ENCODE measurements at regions not wholly inside any gene's neighbourhood (a gene's known extent, or its start where the extent isn't known, plus 50 kb on each side); places are given as distances from the start of the nearest gene placed in this dataset.
A peak's percentile ranks its signal among the peaks of the same experiment; 100 is the strongest.

GRCh38 chr2:53452400-53452799 is 315.2 kb upstream of the CHAC2 start:
- Histone ChIP-seq H3K4ac (ENCODE audit: low read length) (no peak overlapping the region), H3K14ac (ENCODE audit: low read length) (no peak overlapping the region), H3K79me1 (ENCODE audit: low read depth, low read length) (no peaks in the 10 kb centered on the region), H3K9me3 (replicated peaks in 1 of 2; ENCODE audit: control insufficient read depth in 2 of 2, insufficient read depth in 1 of 2, low read depth in 1 of 2, low read length in 2 of 2) (no peaks in the 10 kb centered on the region), H3K9ac (ENCODE audit: low read depth, low read length, poor library complexity) (no peak overlapping the region), H4K91ac (ENCODE audit: low read depth, low read length, poor library complexity) (no peak overlapping the region), H3K27ac (replicated peaks; ENCODE audit: low read length) (no peak overlapping the region), H3K4me1 (ENCODE audit: control insufficient read depth in 2 of 2, insufficient read depth in 1 of 2, low read depth in 1 of 2, low read length in 2 of 2) (no peaks in the 10 kb centered on the region), H2BK15ac (ENCODE audit: low read length) (no peak overlapping the region), H2AK5ac (ENCODE audit: low read depth, low read length) (no peak overlapping the region), H2AFZ (ENCODE audit: low read length) (no peak overlapping the region), H2BK5ac (ENCODE audit: low read length) (no peak overlapping the region), H2BK12ac (ENCODE audit: low read length) (no peak overlapping the region), H2BK120ac (ENCODE audit: low read depth, low read length) (no peak overlapping the region), H3K4me3 (ENCODE audit: low read length in 2 of 2) (no peak overlapping the region), H3K4me2 (ENCODE audit: insufficient read depth, low read length, poor library complexity, severe bottlenecking) (no peak overlapping the region), H3K23ac (ENCODE audit: low read depth, low read length, poor library complexity) (no peak overlapping the region), H4K8ac (ENCODE audit: low read depth, low read length) (no peak overlapping the region), H3K18ac (ENCODE audit: low read length) (no peak overlapping the region), H3K27me3 (ENCODE audit: control insufficient read depth in 3 of 3, insufficient read depth in 3 of 3, low read depth in 1 of 3, low read length in 3 of 3) (no peaks in the 10 kb centered on the region), H3K36me3 (replicated peaks in 1 of 2; ENCODE audit: control insufficient read depth in 2 of 2, insufficient read depth in 2 of 2, low read length in 2 of 2) (no peaks in the 10 kb centered on the region)
- DNase-seq (ENCODE audit: low spot score), result no peak
- WGBS, 2 donors (ENCODE audit: extremely low coverage in 2 of 2, insufficient read length in 2 of 2, insufficient replicate concordance in 1 of 2), result no CpG with 5 or more reads among the region's 1 CpG

GRCh38 chr2:53450923-53451322 is 316.7 kb upstream of the CHAC2 start:
- Histone ChIP-seq H2AFZ (ENCODE audit: low read length) (no peak overlapping the region), H3K27me3 (ENCODE audit: control insufficient read depth in 3 of 3, insufficient read depth in 3 of 3, low read depth in 1 of 3, low read length in 3 of 3) (no peaks in the 10 kb centered on the region), H3K79me1 (ENCODE audit: low read depth, low read length) (no peaks in the 10 kb centered on the region), H3K14ac (ENCODE audit: low read length) (no peak overlapping the region), H3K9me3 (replicated peaks in 1 of 2; ENCODE audit: control insufficient read depth in 2 of 2, insufficient read depth in 1 of 2, low read depth in 1 of 2, low read length in 2 of 2) (no peaks in the 10 kb centered on the region), H3K23ac (ENCODE audit: low read depth, low read length, poor library complexity) (no peak overlapping the region), H4K8ac (ENCODE audit: low read depth, low read length) (no peak overlapping the region), H2BK120ac (ENCODE audit: low read depth, low read length) (no peak overlapping the region), H4K91ac (ENCODE audit: low read depth, low read length, poor library complexity) (no peak overlapping the region), H3K18ac (ENCODE audit: low read length) (peak overlapping the region; percentile 2), H2BK15ac (ENCODE audit: low read length) (no peak overlapping the region), H2BK5ac (ENCODE audit: low read length) (no peak overlapping the region), H2AK5ac (ENCODE audit: low read depth, low read length) (no peak overlapping the region), H3K4me3 (ENCODE audit: low read length in 2 of 2) (peak overlapping the region in 1 of 2 donors; percentile 14), H3K9ac (ENCODE audit: low read depth, low read length, poor library complexity) (no peak overlapping the region), H3K36me3 (replicated peaks in 1 of 2; ENCODE audit: control insufficient read depth in 2 of 2, insufficient read depth in 2 of 2, low read length in 2 of 2) (no peaks in the 10 kb centered on the region), H3K27ac (replicated peaks; ENCODE audit: low read length) (no peak overlapping the region), H3K4ac (ENCODE audit: low read length) (no peak overlapping the region), H3K4me2 (ENCODE audit: insufficient read depth, low read length, poor library complexity, severe bottlenecking) (no peak overlapping the region), H2BK12ac (ENCODE audit: low read length) (no peak overlapping the region), H3K4me1 (ENCODE audit: control insufficient read depth in 2 of 2, insufficient read depth in 1 of 2, low read depth in 1 of 2, low read length in 2 of 2) (no peaks in the 10 kb centered on the region)
- DNase-seq (ENCODE audit: low spot score), result no peak
- WGBS, 2 donors (ENCODE audit: extremely low coverage in 2 of 2, insufficient read length in 2 of 2, insufficient replicate concordance in 1 of 2), result no CpG with 5 or more reads among the region's 4 CpGs

GRCh38 chr2:53448591-53448990 is 319.0 kb upstream of the CHAC2 start:
- Histone ChIP-seq H2BK12ac (ENCODE audit: low read length) (no peak overlapping the region), H3K4ac (ENCODE audit: low read length) (no peak overlapping the region), H4K8ac (ENCODE audit: low read depth, low read length) (no peak overlapping the region), H3K4me1 (ENCODE audit: control insufficient read depth in 2 of 2, insufficient read depth in 1 of 2, low read depth in 1 of 2, low read length in 2 of 2) (no peaks in the 10 kb centered on the region), H2AK5ac (ENCODE audit: low read depth, low read length) (no peak overlapping the region), H3K14ac (ENCODE audit: low read length) (no peak overlapping the region), H3K79me1 (ENCODE audit: low read depth, low read length) (no peaks in the 10 kb centered on the region), H2BK5ac (ENCODE audit: low read length) (no peak overlapping the region), H2AFZ (ENCODE audit: low read length) (no peak overlapping the region), H2BK15ac (ENCODE audit: low read length) (no peak overlapping the region), H3K23ac (ENCODE audit: low read depth, low read length, poor library complexity) (no peak overlapping the region), H3K27ac (replicated peaks; ENCODE audit: low read length) (no peak overlapping the region), H3K27me3 (ENCODE audit: control insufficient read depth in 3 of 3, insufficient read depth in 3 of 3, low read depth in 1 of 3, low read length in 3 of 3) (no peaks in the 10 kb centered on the region), H3K4me3 (ENCODE audit: low read length in 2 of 2) (no peak overlapping the region), H3K9me3 (replicated peaks in 1 of 2; ENCODE audit: control insufficient read depth in 2 of 2, insufficient read depth in 1 of 2, low read depth in 1 of 2, low read length in 2 of 2) (no peaks in the 10 kb centered on the region), H3K18ac (ENCODE audit: low read length) (no peak overlapping the region), H4K91ac (ENCODE audit: low read depth, low read length, poor library complexity) (no peak overlapping the region), H2BK120ac (ENCODE audit: low read depth, low read length) (no peak overlapping the region), H3K4me2 (ENCODE audit: insufficient read depth, low read length, poor library complexity, severe bottlenecking) (no peak overlapping the region), H3K36me3 (replicated peaks in 1 of 2; ENCODE audit: control insufficient read depth in 2 of 2, insufficient read depth in 2 of 2, low read length in 2 of 2) (no peaks in the 10 kb centered on the region), H3K9ac (ENCODE audit: low read depth, low read length, poor library complexity) (no peak overlapping the region)
- DNase-seq (ENCODE audit: low spot score), result no peak
- no CpG with 5 or more reads among the region's 1 CpG for WGBS, 2 donors (ENCODE audit: extremely low coverage in 2 of 2, insufficient read length in 2 of 2, insufficient replicate concordance in 1 of 2)

DNA sequence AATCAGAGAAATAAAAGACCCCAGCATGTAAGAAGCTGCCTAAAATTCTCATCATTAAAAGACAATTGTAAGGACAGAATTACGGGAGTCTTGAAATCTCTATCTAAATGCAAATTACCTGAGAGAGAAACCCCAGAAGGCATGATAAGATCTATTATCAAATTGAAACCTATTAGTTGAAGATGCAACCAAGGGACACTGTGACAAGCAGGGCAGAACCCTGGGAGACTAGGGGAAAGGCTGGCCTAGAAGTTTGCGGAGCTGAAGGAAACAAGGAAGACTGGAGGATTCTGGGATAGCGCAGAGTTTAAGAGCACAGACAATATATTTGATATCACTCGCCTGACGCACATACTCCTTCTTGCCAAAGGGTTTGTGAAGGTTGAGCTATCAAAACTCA is 319.5 kb upstream of the CHAC2 start:
- no peak for DNase-seq (ENCODE audit: low spot score)
- Histone ChIP-seq H3K14ac (ENCODE audit: low read length) (no peak overlapping the region), H3K36me3 (replicated peaks in 1 of 2; ENCODE audit: control insufficient read depth in 2 of 2, insufficient read depth in 2 of 2, low read length in 2 of 2) (no peaks in the 10 kb centered on the region), H3K4me3 (ENCODE audit: low read length in 2 of 2) (no peak overlapping the region), H3K18ac (ENCODE audit: low read length) (no peak overlapping the region), H3K27ac (replicated peaks; ENCODE audit: low read length) (no peak overlapping the region), H3K9ac (ENCODE audit: low read depth, low read length, poor library complexity) (no peak overlapping the region), H4K8ac (ENCODE audit: low read depth, low read length) (no peak overlapping the region), H3K79me1 (ENCODE audit: low read depth, low read length) (no peaks in the 10 kb centered on the region), H3K27me3 (ENCODE audit: control insufficient read depth in 3 of 3, insufficient read depth in 3 of 3, low read depth in 1 of 3, low read length in 3 of 3) (no peaks in the 10 kb centered on the region), H2BK120ac (ENCODE audit: low read depth, low read length) (no peak overlapping the region), H2AK5ac (ENCODE audit: low read depth, low read length) (no peak overlapping the region), H3K4me1 (ENCODE audit: control insufficient read depth in 2 of 2, insufficient read depth in 1 of 2, low read depth in 1 of 2, low read length in 2 of 2) (no peaks in the 10 kb centered on the region), H3K23ac (ENCODE audit: low read depth, low read length, poor library complexity) (no peak overlapping the region), H2AFZ (ENCODE audit: low read length) (no peak overlapping the region), H4K91ac (ENCODE audit: low read depth, low read length, poor library complexity) (no peak overlapping the region), H2BK15ac (ENCODE audit: low read length) (no peak overlapping the region), H2BK5ac (ENCODE audit: low read length) (no peak overlapping the region), H3K4ac (ENCODE audit: low read length) (no peak overlapping the region), H3K4me2 (ENCODE audit: insufficient read depth, low read length, poor library complexity, severe bottlenecking) (no peak overlapping the region), H3K9me3 (replicated peaks in 1 of 2; ENCODE audit: control insufficient read depth in 2 of 2, insufficient read depth in 1 of 2, low read depth in 1 of 2, low read length in 2 of 2) (no peaks in the 10 kb centered on the region), H2BK12ac (ENCODE audit: low read length) (no peak overlapping the region)
- WGBS, 2 donors (ENCODE audit: extremely low coverage in 2 of 2, insufficient read length in 2 of 2, insufficient replicate concordance in 1 of 2), result no CpG with 5 or more reads among the region's 5 CpGs

Data from neuronal stem cell (in vitro differentiated cells).